ENCODE measurements at regions not wholly inside any gene's neighbourhood (a gene's known extent, or its start where the extent isn't known, plus 50 kb on each side); places are given as distances from the start of the nearest gene placed in this dataset.

GRCh38 chr3:178445139-178445538 lies 91.1 kb upstream of the KCNMB2 start:
- Mint-ChIP-seq H3K27me3 (peaks cover 19% of the 10 kb centered on the region), H3K9me3 (ENCODE audit: insufficient read depth) (no peaks in the 10 kb centered on the region), H3K27ac (no peak overlapping the region), H3K4me1 (no peaks in the 10 kb centered on the region), H3K4me3 (no peak overlapping the region)
- no peaks in the 10 kb centered on the region for H3K9me3 ChIP-seq (ENCODE audit: control extremely low read depth in 1 of 3, control insufficient read depth in 2 of 3, insufficient read depth in 1 of 3, low read length in 2 of 3)
- 76% methylated on average over 2 of the region's 4 CpGs for WGBS (ENCODE audit: insufficient coverage)
- POLR2A ChIA-PET = no interaction called here
- no peak for ATAC-seq (ENCODE audit: low read depth)
- no peak overlapping the region for H3K4me3 ChIP-seq (ENCODE audit: control extremely low read depth in 1 of 5, extremely low read depth in 1 of 5, insufficient read depth in 1 of 5, low read depth in 2 of 5, low read length in 4 of 5)
- H3K79me2 ChIP-seq (ENCODE audit: control insufficient read depth, insufficient read depth, low read length) = no peaks in the 10 kb centered on the region
- intact Hi-C loops (cut with micrococcal nuclease) = no loop called here
- H2AFZ ChIP-seq (ENCODE audit: insufficient read depth, low read depth, low read length, poor library complexity, severe bottlenecking) = no peak overlapping the region
- no peak for DNase-seq
- TF ChIP-seq CTCF (IDR thresholded peaks at IDR 0.05) = no peak
- CTCF ChIA-PET = no interaction called here
- H3K36me3 ChIP-seq (replicated peaks in 1 of 2; ENCODE audit: control extremely low read depth in 1 of 2, control insufficient read depth in 1 of 2, extremely low read depth in 1 of 2, insufficient read depth in 2 of 2, low read length in 1 of 2) = no peaks in the 10 kb centered on the region
- no peak overlapping the region for H3K9ac ChIP-seq (ENCODE audit: low read length)
- peaks cover 0 to 3% (median 0%) of the 10 kb centered on the region in 4 experiments for H3K27me3 ChIP-seq (replicated peaks in 1 of 4; ENCODE audit: control extremely low read depth in 1 of 4, control insufficient read depth in 3 of 4, insufficient read depth in 4 of 4, low read length in 3 of 4)
- H3K4me1 ChIP-seq (ENCODE audit: control insufficient read depth in 2 of 2, insufficient read depth in 2 of 2, low read length in 2 of 2) = no peaks in the 10 kb centered on the region
- H3K27ac ChIP-seq (ENCODE audit: low read length in 2 of 2) = no peak overlapping the region
- H3K4me2 ChIP-seq (replicated peaks; ENCODE audit: low read depth, low read length, poor library complexity, severe bottlenecking) = no peak overlapping the region
- H4K20me1 ChIP-seq (ENCODE audit: control insufficient read depth, insufficient read depth, low read length, poor library complexity, severe bottlenecking) = no peaks in the 10 kb centered on the region

DNA sequence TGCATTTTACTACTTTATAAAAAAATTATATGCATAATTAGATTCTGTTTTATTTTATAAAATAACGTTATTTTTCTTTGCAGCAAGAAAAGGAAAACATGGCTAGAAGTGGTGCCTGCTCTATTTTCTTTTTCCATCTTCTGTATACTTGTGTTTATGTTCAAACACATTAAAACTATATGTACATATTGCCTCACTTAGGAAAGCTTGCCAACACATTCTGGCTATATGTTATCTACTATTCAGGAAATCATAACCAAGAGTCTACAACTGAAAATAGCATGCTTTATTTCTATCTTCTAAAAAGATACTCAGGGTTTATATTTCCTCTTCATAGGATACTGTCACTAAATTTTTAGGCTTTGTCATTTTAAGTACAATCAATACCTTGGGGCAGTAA lies 90.2 kb upstream of the KCNMB2 start:
- Histone ChIP-seq H3K9ac (ENCODE audit: low read length) (no peak overlapping the region), H3K36me3 (replicated peaks in 1 of 2; ENCODE audit: control extremely low read depth in 1 of 2, control insufficient read depth in 1 of 2, extremely low read depth in 1 of 2, insufficient read depth in 2 of 2, low read length in 1 of 2) (no peaks in the 10 kb centered on the region), H4K20me1 (ENCODE audit: control insufficient read depth, insufficient read depth, low read length, poor library complexity, severe bottlenecking) (no peaks in the 10 kb centered on the region), H3K4me3 (ENCODE audit: control extremely low read depth in 1 of 5, extremely low read depth in 1 of 5, insufficient read depth in 1 of 5, low read depth in 2 of 5, low read length in 4 of 5) (no peak overlapping the region), H2AFZ (ENCODE audit: insufficient read depth, low read depth, low read length, poor library complexity, severe bottlenecking) (no peak overlapping the region), H3K9me3 (ENCODE audit: control extremely low read depth in 1 of 3, control insufficient read depth in 2 of 3, insufficient read depth in 1 of 3, low read length in 2 of 3) (no peaks in the 10 kb centered on the region), H3K4me1 (ENCODE audit: control insufficient read depth in 2 of 2, insufficient read depth in 2 of 2, low read length in 2 of 2) (no peaks in the 10 kb centered on the region), H3K27me3 (replicated peaks in 1 of 4; ENCODE audit: control extremely low read depth in 1 of 4, control insufficient read depth in 3 of 4, insufficient read depth in 4 of 4, low read length in 3 of 4) (peaks cover 0 to 3% (median 0%) of the 10 kb centered on the region in 4 experiments), H3K4me2 (replicated peaks; ENCODE audit: low read depth, low read length, poor library complexity, severe bottlenecking) (no peak overlapping the region), H3K79me2 (ENCODE audit: control insufficient read depth, insufficient read depth, low read length) (no peaks in the 10 kb centered on the region), H3K27ac (ENCODE audit: low read length in 2 of 2) (no peak overlapping the region)
- Mint-ChIP-seq H3K9me3 (ENCODE audit: insufficient read depth) (no peaks in the 10 kb centered on the region), H3K4me1 (no peaks in the 10 kb centered on the region), H3K27ac (no peak overlapping the region), H3K4me3 (no peak overlapping the region), H3K27me3 (peaks cover 19% of the 10 kb centered on the region)
- ChIA-PET POLR2A (no interaction called here), CTCF (interaction anchor here (0.5 to 1.1 kb wide), 2 partner anchors 11 to 1499 kb away, joined by 3 to 4 read pairs; no protein-coding TSS in a partner anchor)
- no CpG with 5 or more reads among the region's 1 CpG for WGBS (ENCODE audit: insufficient coverage)
- intact Hi-C loops (cut with micrococcal nuclease) = no loop called here
- TF ChIP-seq EZH2 (IDR thresholded peaks at IDR 0.05; ENCODE audit: borderline replicate concordance, insufficient read depth, low read depth, low read length, poor library complexity, severe bottlenecking) (no peak), CTCF (IDR thresholded peaks at IDR 0.05) (no peak)
- ATAC-seq (ENCODE audit: low read depth) (no peak), DNase-seq (no peak)
